NCI-H774 (cell line): ENCODE measurements at regions not wholly inside any gene's neighbourhood (a gene's known extent, or its start where the extent isn't known, plus 50 kb on each side); places are given as distances from the start of the nearest gene placed in this dataset.
A peak's percentile ranks its signal among the peaks of the same experiment; 100 is the strongest.

Experiments used
- DNase-seq: peaks from one replicate; lab custom pipeline; 2025; lab: John Stamatoyannopoulos, UW

DNA sequence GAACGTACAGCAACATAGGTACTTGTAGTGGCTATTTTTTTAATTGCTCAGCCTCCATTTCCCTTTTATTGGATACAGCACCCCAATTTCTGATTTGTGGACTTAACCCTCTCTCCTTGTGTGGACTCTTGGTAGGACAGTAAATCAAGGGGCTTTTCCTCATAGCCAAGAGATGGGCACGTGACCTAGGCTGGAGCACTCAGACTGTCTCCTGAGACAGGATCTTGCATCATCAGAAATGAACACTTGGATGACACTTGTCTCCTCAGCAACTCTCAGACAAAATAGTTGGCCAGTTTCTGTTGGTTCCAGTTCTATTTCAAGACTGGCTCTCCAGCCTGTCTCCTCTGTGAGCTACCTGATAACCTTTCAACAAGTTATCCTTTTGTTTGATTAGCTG is 112.9 kb upstream of the ZNF678 start:
- DNase-seq, result no peak

DNA sequence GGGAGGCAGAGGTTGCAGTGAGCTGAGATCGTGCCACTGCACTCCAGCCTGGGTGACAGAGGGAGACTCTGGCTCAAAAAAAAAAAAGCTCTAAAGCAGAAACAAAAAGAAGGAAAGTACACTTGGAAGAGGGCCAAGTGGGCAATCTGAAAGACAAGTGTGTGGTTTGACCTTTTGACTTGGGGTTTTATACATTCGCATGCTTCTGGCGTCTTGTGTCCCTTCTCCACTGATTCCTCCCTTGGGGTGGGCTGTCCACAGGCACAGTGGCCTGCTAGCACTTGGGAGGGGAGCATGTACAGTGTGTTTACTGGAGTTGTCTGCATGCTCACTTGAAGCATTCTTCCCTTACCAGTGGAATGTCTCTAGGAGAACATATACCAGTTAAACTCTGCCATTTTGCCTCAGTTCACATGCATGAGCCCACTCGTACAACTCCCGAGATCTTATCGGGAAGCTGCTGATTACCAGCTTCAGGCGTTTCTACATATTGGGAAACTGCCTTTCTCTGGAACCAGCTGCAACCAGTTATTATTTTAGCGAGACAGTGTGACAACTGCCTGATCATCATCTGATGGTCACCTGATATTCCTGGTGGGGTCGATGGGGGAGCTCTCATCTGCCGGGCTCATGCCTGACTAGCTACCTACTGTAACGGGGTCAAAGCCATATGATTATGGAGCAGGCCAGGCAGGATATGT is 113.5 kb upstream of the ZNF678 start:
- DNase-seq, result no peak

DNA sequence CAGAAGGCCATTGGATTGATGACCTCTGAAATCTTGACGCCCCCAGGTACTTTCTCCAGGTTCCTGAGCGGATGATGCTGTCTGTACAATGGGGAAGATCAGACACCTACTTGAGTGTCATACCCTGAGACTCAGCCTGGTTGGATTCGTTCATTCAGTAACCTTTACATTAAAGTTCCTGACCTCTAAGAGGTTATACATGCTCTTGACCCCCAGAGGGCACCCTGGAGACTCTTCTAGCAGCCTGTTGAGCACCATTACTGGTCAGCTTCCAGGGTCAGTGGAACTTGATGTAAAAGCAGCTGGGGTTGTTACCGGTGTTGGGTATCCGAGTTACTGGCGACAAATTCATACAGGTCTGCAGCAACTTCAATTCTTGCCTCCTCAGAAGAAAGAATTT is 114.3 kb upstream of the ZNF678 start:
- DNase-seq, result peak; percentile 29

DNA sequence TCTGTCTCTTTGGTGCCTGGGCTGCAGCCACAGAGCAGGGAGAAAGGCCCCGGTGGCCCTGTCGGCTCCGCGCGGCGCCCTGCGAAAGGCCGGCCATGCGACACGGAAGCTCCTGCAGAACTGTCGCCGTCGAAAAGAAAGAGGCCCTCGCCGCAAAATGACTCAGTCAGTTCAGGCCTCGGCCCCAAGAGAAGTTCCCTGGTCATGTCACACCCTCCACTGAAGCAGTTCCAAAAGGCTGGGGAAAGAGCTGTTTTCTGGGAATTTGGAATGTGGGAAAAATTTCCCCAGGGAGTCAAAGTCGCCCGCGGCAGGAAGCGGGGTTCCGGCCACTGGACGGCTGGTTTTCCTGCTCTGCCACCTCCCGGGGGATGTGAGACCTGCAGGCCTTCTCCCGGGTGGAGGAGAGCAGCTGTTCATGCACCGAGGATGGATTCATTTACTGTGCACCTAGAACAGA is 115.8 kb upstream of the ZNF678 start:
- DNase-seq, result no peak

DNA sequence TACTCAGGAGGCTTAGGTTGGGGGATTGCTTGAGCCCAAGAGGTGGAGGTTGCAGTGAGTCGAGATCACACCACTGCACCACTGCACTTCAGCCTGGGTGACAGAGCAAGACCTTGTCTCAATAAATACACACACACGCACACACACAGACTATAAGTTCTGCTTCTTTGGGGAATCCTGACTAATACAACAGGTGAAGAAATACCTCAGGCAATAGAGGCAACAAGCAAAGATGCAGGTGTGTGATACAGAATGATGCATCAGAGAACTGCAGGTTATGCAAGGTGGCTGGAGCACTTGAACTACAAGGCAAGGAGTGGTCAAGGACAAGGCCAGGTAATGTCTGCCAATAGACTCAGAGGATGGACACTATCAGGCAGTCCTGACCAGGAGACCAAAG is 117.6 kb upstream of the ZNF678 start:
- DNase-seq, result no peak

DNA sequence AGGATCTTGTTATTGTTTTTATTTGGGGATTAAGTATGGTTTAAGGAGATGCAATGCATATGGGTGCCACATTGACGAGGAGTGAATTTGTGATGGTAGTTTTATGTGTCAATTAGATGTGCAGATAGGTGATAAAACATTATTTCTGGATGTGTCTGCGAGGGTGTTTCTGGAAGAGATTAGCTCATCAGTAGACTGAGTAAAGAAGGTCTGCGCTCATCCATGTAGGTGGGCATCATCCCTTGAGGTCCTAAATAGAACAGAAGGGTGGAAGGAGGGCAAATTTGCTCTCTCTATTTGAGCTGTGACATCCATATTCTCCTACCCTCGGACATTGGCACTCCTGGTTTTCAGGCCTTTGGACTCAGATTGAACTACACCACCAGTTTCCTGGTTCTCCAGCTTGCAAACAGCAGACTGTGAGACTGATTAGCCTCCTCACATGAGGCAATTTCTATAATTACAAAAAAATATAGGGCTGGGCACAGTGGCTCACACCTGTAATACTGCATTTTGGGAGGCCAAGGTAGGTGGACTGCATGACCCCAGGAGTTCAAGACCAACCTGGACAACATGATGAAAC is 118.2 kb upstream of the ZNF678 start:
- DNase-seq, result no peak

DNA sequence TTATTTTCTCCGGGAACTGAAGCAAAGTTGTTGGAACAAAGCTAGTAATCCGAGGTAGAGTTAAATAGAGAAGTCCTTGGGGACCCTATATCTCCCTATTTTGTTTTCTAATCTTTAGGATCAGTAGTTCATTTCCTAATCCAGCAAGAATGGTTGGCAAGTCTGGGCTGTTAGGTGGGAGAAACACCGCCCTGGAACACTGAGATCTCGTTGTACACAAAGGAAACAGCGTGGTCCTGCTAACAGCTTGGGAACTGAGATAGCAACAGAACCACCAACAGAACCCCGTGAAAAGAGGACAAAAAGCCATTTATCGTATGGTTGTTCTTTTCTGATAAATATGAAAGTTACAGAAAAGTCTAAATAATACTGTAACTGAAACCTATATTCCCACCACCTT is 121.9 kb upstream of the CDC42BPA start:
- DNase-seq, result no peak

DNA sequence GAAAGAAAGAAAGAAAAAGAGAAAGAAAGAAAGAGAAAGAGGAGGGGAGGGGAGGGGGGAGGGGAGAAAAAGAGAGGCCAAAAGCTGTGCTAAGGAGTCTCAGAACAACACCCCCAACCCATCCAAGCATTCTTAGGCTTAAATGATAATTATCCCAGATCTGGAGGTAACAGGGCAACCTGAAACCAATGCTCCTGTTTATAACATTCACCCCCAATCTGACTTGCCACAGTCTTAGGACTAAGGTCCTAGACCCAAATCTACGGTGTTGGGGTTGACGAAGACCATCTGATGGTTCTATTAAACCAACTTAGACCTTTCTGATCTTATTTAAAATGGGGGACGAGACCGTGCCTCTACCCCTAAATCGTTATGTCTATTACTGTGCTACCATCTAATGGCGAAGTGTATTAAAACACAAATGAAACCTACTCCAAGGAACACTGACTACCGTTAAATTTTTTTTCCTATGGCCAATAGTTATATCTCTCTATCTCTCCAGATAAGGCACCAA is 119.3 kb upstream of the CDC42BPA start:
- DNase-seq, result peak; percentile 26

DNA sequence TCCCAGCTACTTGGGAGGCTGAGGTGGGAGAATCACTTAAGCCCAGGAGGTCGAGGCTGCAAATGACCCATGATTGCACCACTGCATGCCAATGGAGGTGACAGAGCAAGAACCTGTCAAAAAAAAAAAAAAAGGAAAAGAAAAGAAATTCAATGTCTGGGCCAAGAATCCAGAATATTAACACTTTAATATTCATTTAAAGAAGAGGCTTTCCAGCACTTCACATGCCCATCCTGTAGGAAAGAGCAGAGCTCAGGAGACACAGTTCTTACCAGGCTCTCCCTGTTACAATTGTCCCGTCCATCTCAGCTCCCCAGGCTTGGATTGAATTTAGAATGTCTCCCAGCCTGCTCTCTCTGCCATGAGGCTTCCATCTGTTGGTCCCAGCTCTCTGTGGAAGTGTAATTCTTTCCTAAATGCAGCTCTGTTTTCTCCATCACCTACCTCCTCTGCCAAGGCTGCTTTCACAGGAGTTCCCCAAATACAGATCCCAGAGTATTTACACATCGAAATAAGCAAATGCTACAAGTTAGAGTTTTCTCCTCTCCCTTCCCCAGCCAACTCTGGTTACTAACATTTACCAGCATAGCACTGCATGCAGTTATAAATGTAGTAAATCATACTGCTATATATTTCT is 116.6 kb upstream of the CDC42BPA start:
- no peak for DNase-seq

DNA sequence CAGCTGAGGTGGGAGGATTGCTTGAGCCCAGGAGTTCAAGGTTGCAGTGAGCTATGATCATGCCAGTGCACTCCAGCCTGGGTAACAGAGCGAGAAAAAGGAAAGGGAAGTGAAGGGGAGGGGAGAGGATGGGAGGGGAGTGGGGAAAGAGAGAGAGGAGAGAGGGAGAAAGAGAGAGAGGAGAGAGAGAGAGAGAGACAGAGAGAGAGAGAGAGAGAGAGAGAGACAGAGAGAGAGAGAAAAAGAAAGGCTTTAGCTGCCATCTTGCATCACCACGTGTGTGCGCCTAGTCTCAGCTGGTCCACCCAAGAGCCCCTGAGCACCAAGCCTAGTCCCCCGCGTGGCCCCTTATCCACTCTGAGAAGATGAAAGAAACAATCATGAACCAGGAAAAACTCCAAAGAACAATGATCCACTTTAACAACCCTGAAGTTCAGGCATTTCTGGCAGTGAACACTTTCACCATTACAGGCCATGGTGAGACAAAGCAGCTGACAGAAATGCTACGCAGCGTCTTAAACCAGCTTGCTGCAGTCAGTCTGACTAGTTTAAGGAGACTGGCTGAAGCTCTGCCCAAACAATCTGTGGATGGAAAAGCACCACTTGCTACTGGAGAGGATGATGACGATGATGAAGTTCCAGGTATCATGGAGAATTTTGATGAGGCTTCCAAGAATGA is 115.5 kb upstream of the CDC42BPA start:
- DNase-seq, result no peak

DNA sequence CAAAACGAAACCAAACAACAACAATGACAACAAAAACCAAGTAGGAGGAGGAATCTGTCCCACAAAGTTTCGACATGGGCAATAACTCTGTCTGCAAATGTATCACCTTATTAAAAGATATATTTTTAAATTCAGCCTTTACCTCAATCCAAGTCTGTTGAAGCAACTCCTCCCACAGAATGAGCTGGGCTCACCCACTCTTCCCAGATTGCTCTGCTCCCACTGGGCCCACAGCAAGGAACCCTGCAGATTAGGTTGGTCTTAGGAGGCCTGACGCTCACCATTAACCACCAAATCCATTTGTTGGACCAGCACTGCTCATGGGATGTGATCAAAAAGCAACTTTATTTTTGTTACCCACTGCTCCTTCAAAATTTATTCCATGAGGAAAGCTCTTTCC is 114.7 kb upstream of the CDC42BPA start:
- no peak for DNase-seq

DNA sequence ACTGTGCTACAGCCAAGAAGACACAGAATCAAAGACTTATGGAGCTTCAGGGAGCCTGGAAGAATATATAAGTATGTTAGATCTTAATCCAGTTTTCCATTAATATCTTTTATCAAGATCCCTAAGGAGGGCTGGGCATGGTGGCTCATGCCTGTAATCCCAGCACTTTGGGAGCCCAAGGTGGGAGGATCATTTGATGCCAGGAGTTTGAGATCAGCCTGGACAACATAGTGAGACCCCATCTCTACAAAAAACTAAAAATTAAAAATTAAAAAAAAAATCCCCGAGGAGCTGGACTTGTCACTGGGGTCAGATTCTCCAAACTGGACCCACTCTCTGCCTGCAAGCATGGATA is 113.9 kb upstream of the CDC42BPA start:
- no peak for DNase-seq

DNA sequence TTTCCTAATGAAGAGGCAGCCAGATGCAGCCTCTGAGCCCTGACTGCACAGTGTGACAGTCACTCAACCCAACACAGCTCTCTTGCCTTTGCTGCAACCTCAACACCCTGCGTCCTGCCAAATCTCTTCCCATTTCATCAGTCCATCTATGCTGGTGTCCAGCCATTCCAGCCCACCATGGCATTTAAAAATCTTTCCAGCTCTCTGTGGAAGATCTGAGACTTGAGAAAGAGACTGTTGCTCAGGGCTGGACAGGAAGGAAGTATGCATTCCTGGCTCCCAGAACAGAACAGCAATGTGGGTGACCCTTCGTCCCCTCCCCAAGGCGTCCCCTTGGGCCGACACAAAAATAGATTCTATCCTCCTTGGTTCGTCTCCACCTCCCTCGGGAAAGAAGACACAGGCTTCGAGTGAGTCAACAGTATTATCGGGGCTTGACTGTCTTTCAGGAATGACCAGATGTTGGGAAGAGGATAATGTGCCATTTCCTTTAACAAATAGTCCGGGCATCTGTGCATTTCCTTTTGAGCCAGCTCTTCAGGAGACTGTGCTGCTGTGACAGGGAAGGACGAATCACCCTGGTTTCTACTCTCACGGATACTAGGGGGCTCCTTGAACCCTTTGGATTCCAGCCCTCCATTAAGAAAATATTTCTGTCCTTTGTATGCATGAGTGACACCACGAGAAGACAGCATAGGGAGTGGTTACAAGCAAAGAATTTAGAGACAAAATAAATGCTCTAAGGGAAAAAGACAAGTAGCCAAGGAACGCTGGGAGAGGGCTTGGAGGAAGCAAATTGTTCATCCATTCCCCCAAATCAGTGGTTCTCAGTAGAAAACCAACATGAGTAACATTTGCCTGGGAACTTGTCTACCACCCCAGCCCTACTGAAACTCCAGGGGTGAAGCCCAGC is 111.4 kb upstream of the CDC42BPA start:
- DNase-seq, result no peak

DNA sequence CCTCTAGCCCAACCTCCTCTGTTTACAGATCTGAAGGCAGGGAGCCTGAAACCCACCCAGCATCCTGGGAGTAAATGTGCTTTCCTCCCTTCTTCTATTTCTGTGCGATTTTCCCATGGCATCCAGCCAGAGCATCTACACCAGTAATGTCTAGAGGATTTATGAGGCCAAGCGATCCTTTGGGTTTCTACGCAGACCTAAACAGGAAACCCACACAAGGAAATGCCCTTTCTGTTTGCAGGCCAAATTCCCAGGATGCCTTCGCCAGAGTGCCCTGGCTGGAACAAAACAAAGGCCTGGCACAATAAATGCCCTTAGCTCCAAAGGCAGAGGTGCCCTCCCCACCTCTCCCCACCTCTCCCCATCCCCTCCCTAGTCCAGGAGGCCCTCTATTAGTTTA is 110.5 kb upstream of the CDC42BPA start:
- no peak for DNase-seq

DNA sequence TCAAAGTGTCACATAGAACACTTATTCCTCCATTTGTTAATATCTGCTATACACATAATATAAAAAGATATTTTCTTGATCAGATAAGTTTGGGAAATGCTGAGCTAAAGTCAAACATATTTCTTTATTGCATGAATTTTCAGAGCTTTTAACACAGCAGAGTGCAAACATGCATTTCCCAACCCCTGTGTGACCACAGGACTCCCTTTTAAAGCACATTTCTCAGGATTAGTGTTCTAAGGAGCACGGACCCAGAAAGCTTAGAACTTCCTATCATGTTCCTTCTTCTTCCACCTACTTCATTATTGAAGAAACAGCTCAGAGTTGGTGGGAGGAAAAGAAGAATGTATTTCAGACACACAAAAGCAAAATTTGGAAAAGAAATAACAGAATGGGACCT is 109.1 kb upstream of the CDC42BPA start:
- no peak for DNase-seq

DNA sequence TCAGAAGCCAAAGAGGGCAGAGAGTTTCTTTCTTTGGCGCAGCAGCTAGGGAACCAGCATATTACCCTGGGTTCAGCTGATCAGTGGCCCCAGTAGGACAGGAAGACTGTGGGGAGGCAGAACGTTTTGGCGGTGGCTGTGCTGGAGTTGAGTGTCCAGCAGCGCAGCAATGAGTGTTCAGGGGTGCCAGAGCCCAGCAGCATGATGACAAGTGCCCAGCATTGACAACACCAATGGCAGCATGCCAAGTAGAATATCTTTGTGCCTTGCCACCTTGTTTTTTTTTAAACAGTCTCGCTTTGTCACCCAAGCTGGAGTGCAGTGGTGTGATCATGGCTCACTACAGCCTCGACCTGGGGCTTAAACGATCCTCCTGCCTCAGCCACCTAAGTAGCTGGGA is 106.7 kb upstream of the CDC42BPA start:
- no peak for DNase-seq

DNA sequence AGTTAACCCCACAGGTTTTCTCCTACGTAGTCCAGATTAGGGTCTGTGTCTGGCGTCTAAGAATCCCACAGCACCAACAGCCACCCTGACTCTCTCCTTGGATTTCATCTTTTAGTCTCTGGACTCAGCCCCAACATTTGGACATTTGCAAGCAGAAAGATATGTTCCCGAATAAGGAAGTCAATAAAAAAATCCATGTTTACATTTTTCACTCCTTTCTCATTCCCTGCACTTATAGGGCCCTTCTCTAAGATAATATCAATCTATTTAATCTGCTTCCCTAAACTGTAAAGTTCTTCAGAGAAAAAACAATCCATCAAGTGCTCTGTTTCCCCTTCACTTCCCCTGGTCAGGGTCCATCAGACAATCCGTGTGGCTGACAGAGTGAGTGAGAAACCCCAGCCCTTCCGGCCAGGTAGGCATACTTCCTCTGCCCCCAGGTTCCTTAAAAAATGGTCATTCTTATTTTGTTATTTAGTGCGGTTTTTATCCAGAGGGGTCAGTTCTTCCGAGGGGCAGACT is 105.9 kb upstream of the CDC42BPA start:
- no peak for DNase-seq

DNA sequence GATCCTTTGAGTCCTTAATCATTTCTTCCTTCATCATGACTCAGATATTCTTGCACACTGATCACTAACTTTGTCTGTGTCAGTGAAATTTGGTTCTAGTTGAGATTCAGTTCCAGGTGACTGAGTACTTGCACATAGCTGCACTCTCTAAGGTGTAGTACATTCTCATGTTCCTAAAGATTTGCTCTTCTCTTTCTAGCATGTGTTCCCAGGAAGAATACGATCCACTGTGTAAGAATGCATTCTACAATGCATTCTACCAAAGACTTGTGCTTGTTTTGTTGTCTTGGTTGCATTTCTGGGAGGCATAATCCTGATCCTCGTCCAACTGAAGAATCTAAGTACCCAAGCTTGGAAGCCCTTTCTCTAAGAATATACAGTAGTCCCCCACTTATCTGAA is 104.3 kb upstream of the CDC42BPA start:
- no peak for DNase-seq

DNA sequence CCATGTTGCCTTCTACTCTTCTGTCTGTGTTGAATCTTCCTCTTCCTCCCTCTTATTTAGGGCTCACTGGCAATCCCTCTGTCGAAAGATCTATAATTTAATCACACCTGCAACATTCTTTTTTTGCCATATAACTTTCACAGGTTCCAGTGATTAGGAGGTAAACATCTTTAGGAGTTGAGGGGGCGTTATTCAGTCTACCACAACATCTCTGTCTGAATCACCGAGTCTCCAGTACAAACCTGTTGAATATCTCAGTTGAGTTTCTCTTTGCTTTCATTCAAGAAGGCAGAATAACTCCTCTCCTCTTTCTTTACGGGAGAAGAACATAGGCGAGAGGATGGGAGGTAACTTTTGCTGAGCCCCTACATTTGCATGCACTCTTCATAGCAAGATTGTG is 101.9 kb upstream of the CDC42BPA start:
- DNase-seq, result no peak

DNA sequence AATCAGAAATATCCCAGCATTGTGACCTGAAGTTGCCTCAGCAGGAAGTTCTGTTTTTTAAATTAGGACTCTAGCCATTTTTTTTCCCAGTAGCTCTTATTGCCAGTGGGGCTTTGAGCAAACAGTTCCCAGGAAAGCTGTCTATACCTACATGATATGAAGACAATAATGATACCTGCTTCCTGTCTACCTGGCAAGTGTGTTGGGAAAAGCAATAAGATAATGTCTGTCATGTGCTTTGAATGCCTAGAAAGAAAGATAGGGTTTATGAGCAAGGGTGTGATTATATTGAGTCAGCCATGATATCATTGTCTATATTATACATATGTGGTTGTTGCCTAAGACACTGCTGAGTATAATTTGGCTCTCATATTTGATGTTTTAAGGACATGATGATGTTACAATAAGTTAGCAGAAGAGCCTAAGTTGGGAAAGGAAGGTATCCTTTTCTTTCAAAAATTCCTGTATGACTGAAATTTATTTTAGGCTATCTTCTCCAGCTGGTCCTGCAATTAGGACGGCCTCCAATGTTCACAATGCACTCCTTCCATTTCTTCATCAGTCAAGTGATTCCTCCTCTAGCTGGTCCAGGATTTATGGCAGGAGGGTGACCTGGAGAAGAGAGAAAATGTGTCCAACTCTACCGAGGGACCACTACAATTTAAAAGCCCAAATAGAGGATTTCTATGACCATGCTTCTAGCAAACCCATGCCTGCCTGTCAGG is 99.6 kb upstream of the CDC42BPA start:
- no peak for DNase-seq
